ENCODE measurements at regions not wholly inside any gene's neighbourhood (a gene's known extent, or its start where the extent isn't known, plus 50 kb on each side); places are given as distances from the start of the nearest gene placed in this dataset.
"Not testable (repeated sequence)": the region's sequence is repeated elsewhere in the genome, so short reads cannot be mapped to it uniquely, and the experiment has no call there.

DNA sequence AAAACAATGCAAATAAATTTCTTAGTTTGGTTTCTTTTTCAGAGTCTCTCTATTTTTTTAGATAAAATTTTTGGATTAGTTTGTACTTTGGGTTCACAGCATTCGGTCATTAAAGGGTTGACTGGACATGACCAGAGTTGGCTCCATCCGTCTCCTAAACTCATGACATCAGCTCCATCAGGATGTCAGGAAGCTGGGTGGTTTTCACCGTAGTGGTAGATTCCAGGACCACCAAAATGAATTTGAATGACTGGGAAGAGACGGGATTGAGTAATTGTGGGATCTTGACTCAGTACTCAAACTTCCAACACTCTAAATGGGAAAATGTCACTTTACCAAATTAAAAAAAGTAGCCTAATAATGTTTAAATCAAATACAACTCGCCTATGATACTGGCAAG is 279.2 kb upstream of the DUSP10 start:
- DNase-seq, result no peak

- DNase-seq, result no peak
Measured at GRCh38 chr1:222020553-222020952, 278.7 kb upstream of the DUSP10 start.

DNA sequence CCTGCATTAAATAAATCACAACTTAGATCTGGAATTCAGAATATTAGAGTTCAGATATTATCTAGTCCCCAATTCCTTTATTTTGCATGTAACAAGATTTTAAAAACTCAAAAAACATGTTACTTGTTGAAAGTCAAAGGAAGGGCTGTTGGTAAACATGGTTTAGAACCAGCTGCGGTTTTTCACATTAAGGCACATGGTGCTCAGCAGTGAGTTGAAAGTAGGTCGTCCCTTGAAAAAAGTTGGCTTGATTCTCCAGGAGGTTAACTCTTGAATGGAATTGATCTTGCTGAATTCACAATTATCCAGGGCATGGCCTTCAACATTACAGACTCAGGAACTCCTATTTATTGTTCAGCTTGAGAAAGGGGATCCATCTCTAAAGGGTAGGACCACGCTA is 277.1 kb upstream of the DUSP10 start:
- no peak for DNase-seq

DNA sequence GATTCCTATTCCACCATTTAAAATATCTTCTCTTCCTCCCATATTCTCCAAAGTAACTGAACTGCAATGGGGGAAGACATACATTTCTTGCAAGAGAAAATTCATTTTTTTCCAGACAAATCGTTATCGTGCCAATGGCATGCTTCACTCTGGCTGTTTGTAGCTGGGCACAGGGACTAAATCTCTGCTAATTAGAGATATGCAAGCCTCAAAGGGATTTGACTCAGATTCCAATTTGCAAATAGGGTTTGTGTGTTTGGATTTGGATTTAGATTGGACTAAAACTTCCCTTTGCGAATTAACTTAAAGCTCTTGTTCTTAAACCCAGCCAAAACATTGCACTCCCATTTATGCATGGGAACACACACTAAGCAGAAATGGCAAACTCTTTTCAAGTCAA is 276.2 kb upstream of the DUSP10 start:
- no peak for DNase-seq

- no peak for DNase-seq
Measured at GRCh38 chr1:222015686-222016085, 273.8 kb upstream of the DUSP10 start.

DNA sequence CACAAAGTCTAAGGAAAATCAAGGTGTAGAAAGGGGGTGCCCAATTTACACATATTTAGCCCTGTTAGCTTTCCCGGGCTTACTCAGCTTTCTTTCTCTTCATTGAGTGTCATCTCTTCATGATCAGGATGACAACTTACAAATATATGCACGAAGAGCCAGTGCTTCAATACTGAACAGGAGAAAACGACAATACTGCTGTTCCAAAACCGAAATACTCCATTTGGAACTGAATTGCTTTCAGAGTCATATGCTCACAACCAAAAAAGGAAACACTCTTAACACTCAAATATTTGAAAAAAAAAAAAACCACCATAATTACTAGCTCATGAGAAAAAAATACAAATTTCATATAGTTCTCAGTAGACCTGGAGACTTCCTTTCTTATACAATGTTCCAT is 272.1 kb upstream of the DUSP10 start:
- no peak for DNase-seq

GRCh38 chr1:222012816-222013215 is 270.9 kb upstream of the DUSP10 start:
- no peak for DNase-seq

DNA sequence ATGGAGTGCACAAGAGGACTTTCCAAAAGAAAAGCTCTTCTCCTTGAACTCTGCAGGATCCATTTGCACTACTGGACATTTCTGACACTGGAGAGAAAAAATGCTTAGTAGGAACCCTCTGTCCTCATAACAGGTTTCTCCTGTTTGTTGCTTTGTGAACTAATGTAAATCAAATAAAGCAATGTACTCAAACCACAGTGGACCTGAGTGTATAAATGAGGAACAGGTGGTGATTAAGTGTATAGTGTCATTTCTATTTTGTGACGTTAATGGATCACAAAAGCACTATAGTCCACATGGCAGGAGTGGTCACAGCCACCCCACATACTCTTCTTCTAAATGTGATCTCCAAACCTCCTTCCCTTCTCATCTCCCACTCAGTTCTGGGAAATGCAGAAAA is 268.4 kb upstream of the DUSP10 start:
- no peak for DNase-seq

DNA sequence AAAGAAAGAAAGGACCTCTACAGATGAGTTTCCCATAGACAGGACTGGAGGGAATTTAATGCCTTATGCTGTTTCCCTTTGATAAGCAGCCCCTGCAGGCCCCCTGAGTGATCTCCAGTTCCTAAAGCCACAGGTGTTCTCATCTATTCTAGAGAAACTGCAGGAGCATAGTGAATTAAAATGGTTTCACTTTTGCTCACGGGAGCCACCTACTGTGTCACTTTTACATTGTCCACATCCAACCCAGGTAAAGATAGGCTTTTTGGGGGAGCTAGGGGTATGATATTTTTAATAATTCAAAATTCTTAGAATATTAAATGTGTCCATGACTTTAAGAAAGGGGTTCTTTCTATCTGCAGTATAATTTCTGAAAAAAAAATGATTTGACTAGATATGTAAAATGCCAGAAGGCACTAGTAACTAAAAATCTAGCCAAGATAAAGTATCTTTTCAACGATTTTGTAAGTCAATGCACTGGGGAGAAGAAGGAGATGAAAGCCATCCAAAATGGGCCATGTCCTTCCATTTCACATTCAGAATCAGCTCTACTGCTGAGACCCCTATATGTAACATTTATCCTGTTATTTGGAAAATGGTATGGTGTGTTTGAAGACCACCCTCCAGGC is 267.3 kb upstream of the DUSP10 start:
- peak; percentile 46 for DNase-seq

DNA sequence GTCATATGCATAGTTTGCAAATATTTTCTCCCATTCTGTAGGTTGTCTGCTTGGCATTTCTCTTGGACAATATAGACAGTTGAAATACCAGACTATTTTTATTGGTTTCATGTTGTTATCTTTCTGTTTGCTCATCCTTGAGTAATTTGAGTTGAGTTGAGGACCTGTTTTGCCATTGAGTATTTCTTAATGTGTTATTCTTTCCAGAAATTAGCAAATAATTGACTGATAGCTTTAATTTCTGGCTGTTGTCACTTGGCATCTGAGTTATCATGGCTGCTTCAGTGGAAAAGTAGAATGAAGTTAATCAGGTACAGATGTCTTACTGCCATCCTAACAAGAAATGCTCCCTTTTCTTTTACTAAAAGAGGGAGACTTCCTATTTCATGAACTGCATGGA is 264.8 kb upstream of the DUSP10 start:
- no peak for DNase-seq

- DNase-seq, result no peak
Measured at GRCh38 chr1:222004784-222005183, 262.9 kb upstream of the DUSP10 start.

DNA sequence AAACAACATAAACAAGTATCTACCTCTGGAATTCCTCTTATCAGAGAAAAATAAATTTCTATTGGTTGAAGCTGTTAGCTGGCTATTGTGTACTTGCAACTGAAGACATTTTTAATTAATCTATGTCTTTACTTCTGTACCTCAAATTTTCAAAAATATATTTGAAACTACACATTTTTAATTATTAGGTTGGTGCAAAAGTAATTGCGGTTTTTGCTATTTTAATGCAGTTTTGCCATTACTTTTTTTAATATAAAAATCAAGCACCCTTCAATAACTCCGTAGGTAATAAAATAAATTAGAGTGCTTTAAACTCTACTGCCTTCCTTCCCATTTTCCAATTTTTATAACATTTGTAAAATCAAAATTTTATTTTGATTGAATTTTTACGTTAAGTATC is 262.1 kb upstream of the DUSP10 start:
- DNase-seq, result no peak

DNA sequence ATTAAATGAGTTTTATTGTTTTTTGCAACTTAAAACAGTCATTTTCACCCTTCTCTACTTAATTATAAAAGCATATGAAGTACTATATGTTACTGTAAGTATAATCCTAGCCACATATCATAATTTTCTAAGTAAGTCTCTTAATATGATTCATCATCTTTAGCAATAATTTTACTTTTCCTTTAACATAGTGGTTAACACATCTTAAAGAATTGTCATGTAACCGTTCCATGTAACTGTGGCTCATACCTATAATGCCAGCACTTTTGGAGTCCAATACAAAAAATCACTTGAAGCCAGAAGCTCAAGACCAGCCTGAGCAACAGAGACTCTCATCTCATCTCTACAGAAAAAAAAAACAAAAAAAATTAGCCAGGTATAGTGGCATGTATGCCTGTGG is 260.6 kb upstream of the DUSP10 start:
- no peak for DNase-seq

DNA sequence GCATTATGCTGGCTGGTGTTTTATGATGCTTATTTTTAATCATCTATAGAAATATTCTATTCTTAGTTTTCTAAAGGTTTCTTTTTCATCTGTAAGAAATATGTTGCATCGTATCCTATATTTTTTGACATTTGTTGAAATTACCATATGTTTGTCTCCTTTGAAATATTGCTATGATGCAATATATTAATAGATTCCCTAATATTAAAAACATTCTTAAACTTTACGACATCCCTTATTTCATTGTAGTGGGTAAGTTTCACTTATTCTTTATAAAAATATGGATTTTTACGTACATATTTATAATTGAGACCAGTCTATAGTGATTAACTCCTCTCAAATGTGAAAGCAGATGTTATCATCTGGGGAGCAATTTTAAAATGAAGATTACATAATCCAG is 258.2 kb upstream of the DUSP10 start:
- no peak for DNase-seq

DNA sequence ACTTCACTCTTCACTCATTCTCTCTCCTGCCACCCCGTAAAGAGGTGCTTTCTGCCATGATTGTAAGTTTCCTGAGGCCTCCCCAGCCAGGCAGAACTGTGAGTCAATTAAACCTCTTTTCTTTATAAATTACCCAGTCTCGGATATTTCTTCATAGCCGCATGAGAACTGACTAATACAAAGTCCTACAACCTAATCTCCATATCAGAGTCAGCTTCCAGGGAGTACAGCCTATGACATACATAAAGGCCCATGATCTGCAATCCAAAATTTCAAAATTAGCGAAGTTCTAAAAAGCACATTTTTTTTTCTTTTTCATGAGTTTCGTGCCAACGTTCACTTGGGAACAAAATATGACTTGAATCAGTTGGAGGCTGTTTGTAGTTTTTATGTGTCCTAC is 256.9 kb upstream of the DUSP10 start:
- no peak for DNase-seq

- DNase-seq, result no peak
Measured at GRCh38 chr1:221998186-221998612, 256.3 kb upstream of the DUSP10 start.

GRCh38 chr1:221997012-221997411 is 255.1 kb upstream of the DUSP10 start:
- not testable (repeated sequence) for DNase-seq

DNA sequence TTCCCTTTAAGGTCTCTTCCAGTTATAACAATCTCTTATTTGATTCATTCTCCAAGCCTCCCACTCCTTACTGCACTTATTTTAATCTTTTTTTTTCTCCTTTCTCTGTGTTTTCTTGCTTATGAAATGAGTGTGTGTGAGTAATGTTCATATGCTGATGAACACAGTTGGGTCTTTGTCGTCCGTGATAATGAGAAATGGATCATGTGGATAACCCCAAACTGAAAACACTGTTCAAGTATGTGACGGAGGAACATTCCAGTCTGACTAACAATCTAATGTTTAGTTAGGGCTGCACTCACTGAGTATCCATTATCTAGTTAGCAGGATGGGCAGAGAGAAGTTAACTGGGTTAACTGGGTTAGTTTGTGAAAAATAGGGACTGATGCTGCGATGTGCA is 253.1 kb upstream of the DUSP10 start:
- no peak for DNase-seq

- no peak for DNase-seq
Measured at GRCh38 chr1:221994274-221994698, 252.4 kb upstream of the DUSP10 start.

- peak; percentile 6 for DNase-seq
Measured at GRCh38 chr1:221993444-221993948, 251.6 kb upstream of the DUSP10 start.

DNA sequence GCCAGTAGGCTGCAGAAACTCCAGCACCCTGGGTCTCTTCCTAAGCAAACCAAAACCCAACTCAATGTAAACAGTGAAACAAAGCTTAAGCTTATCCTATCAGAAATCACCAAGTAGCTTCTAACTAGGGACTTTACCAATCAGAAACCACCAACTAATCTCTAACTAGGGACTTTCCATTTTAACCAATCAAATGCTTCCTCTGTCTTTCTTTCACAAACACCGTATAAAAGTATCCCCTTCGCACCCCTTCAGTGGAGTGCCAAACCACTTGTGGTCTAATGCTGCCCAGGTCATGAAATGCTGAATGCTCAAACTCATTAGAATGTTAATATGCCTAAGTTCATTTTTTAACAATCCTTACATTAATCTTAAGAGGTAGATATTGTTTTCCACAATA is 250.5 kb upstream of the DUSP10 start:
- no peak for DNase-seq

DNA sequence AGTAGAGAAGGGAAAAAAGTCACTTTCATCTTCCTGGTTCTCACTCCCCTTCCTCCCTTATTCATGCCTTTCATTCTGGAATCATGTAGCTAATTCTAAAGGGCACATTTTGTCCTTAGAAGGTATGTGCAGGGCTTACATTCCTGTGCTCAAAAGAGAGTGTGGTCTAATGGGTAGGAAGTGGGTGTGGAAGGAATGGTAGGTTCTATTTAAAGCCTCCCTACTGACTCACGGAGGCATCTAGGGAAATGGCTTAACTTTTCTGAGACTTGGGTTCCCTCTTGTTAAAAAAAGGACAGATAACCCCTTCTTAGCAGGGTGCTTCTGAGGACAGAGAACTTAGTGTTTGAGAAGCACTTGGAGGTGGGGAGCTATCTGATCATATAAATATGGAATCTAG is 249.3 kb upstream of the DUSP10 start:
- no peak for DNase-seq

DNA sequence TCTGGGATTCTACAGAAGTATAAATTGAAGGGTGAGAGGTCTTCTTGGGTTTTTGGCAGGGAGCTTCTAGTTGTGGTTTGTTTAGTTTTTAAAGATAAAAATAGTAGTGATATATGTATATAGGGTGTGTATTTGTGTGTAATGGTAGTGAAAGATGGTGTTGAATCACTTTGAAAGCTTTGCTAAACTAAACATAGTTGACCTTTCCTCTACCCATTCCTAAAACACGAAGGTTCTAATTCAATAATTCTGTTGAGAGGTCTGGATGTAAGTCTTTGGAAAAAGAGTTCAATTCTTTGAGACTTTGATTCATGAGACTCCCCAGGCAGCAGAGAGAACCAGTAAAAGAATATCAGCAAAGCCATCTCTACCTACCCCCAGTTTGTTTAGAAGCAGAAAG is 247.9 kb upstream of the DUSP10 start:
- no peak for DNase-seq

DNA sequence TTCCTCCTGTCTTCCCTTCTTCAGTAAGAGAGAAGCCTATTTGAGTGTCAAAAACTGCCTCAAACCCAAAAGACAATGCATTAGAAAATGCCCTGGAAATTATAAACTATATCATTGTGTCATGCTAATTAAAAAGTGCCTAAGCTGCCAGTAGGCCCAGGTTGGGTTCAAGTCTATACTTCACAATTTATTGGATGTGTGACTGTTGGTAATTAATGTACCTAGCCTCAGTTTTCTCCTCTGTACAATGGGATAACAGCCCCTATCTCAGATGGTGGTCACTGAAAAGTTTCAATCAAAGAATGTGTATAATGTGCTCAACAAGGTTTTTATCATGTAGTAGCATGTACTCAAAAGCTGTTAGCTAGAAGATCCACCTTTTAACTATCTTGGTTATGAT is 246.9 kb upstream of the DUSP10 start:
- no peak for DNase-seq

GRCh38 chr1:221987860-221988520 is 246.1 kb upstream of the DUSP10 start:
- DNase-seq, result no peak
